DND-41 (cell line): ENCODE measurements at regions not wholly inside any gene's neighbourhood (a gene's known extent, or its start where the extent isn't known, plus 50 kb on each side); places are given as distances from the start of the nearest gene placed in this dataset.

Source experiments
- ATAC-seq: fragments of 200-7000 bp; cut with Tn5 transposase; 3 replicates; pipeline ENCODE4 v1.9.1; 2021; ENCODE audit warnings: low read depth; ENCODE audit not compliant: insufficient read depth
- DNase-seq: peaks from one replicate; pipeline ENCODE4 v3.0.0-alpha.2; 2020
- H2AFZ ChIP-seq: 2 replicates; pipeline ENCODE4 v1.6.0; 2012; ENCODE audit warnings: low read depth, low read length
- H3K27ac ChIP-seq: 2 replicates; pipeline ENCODE4 v1.5.1; 2012; ENCODE audit warnings: low read length, inconsistent platforms
- H3K27me3 ChIP-seq: fragments of 200-600 bp; sonication (generic); 2 replicates; pipeline ENCODE4 v1.6.0; 2012; ENCODE audit warnings: low read length, mild to moderate bottlenecking, inconsistent platforms; ENCODE audit not compliant: insufficient read depth, poor library complexity
- H3K36me3 ChIP-seq: 2 replicates; pipeline ENCODE4 v1.5.1; 2012; ENCODE audit warnings: low read length, inconsistent platforms; ENCODE audit not compliant: insufficient read depth
- H3K4me1 ChIP-seq: 2 replicates; pipeline ENCODE4 v1.5.1; 2012; ENCODE audit warnings: mild to moderate bottlenecking, low read length; ENCODE audit not compliant: insufficient read depth
- H3K4me2 ChIP-seq: 2 replicates; pipeline ENCODE4 v1.6.0; 2012; ENCODE audit warnings: mild to moderate bottlenecking, moderate library complexity, low read length, inconsistent platforms; ENCODE audit not compliant: insufficient read depth
- H3K4me3 ChIP-seq, 2 experiments: fragments of 200-600 bp in 1 of 2; shearing (Covaris generic) in 1 of 2; 2 replicates each; pipeline ENCODE4 v1.5.1; 2012 to 2016; ENCODE audit warnings: inconsistent platforms in 2 of 2, low read length in 2 of 2, mild to moderate bottlenecking in 2 of 2, low read depth in 1 of 2, moderate library complexity in 1 of 2
- H3K79me2 ChIP-seq: 2 replicates; pipeline ENCODE4 v1.6.0; 2012; ENCODE audit warnings: low read length, inconsistent platforms; ENCODE audit not compliant: insufficient read depth
- H3K9ac ChIP-seq: 2 replicates; pipeline ENCODE4 v1.6.0; 2012; ENCODE audit warnings: low read depth, mild to moderate bottlenecking, inconsistent platforms, low read length, moderate library complexity
- H3K9me3 ChIP-seq: 2 replicates; pipeline ENCODE4 v1.5.1; 2012; ENCODE audit warnings: low read length, moderate library complexity, mild to moderate bottlenecking, inconsistent platforms; ENCODE audit not compliant: insufficient read depth, severe bottlenecking
- H4K20me1 ChIP-seq: 2 replicates; pipeline ENCODE4 v1.6.0; 2012; ENCODE audit warnings: low read length; ENCODE audit not compliant: insufficient read depth
- CTCF ChIP-seq: IDR thresholded peaks from 2 replicates; pipeline ENCODE4 v1.5.1; 2012; ENCODE audit warnings: borderline replicate concordance, low read length, moderate library complexity, mild to moderate bottlenecking; ENCODE audit not compliant: poor library complexity, severe bottlenecking; ENCODE audit errors: extremely low read depth
- EZH2 ChIP-seq: IDR thresholded peaks from 3 replicates; pipeline ENCODE4 v1.6.1; 2012; ENCODE audit warnings: borderline replicate concordance, low read depth, mild to moderate bottlenecking, moderate library complexity, low read length, inconsistent platforms; ENCODE audit not compliant: severe bottlenecking

DNA sequence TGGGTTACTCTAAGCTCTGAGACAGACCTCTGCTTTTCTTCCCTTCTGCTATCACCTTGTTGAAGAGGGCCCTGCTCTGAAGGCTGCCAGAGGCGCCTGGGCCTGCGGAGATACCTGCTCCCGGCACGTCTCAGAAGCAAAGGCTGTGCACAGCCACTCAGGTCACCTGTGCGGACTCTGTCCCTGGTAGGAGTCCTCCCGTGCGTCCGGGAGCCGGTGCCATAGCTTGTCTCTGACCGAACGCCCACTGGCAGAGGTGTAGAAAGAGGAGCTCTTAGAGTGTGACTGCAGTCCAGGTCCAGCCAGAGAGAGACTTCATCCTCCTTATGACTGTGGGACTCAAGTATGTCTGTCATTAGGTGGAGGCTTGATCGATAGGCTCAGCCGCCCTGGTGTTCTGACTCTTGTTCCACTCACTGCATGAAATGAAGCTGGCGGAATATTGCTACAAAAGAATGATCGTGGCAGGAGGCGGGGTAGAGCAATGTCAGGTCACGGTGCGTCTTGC is 51.0 kb upstream of the UNC93A start:
- Histone ChIP-seq H3K4me2 (no peak overlapping the region), H3K79me2 (no peaks in the 10 kb centered on the region), H3K36me3 (no peaks in the 10 kb centered on the region), H3K27ac (no peak overlapping the region), H3K9ac (no peak overlapping the region), H2AFZ (no peak overlapping the region), H3K9me3 (no peaks in the 10 kb centered on the region), H3K27me3 (peaks cover 2% of the 10 kb centered on the region), H3K4me3 (no peak overlapping the region), H4K20me1 (no peaks in the 10 kb centered on the region), H3K4me1 (no peaks in the 10 kb centered on the region)
- TF ChIP-seq CTCF (no peak), EZH2 (no peak)
- ATAC-seq = no peak
- DNase-seq = no peak
